Sigmoid colon (tissue), 6 donors: ENCODE measurements at regions not wholly inside any gene's neighbourhood (a gene's known extent, or its start where the extent isn't known, plus 50 kb on each side); places are given as distances from the start of the nearest gene placed in this dataset.

Experiments
- DNase-seq: peaks from one replicate; pipeline ENCODE4 v3.0.0-alpha.2; 2019
- H3K27ac ChIP-seq, 4 donors: fragments of 200-600 bp; sonication (generic); one replicate each; pipeline ENCODE4 v1.5.1; 2016 to 2019; ENCODE audit warnings: mild to moderate bottlenecking in 1 of 4
- H3K27me3 ChIP-seq, 3 donors: fragments of 200-600 bp; sonication (generic); one replicate each; pipeline ENCODE4 v1.5.1; 2019; ENCODE audit warnings: mild to moderate bottlenecking in 1 of 3
- H3K36me3 ChIP-seq, 4 donors: fragments of 200-600 bp; sonication (generic); one replicate each; pipeline ENCODE4 v1.5.1; 2016 to 2019
- H3K4me1 ChIP-seq, 4 donors: fragments of 200-600 bp; sonication (generic); one replicate each; pipeline ENCODE4 v1.5.1; 2017 to 2019
- H3K4me3 ChIP-seq, 4 donors: fragments of 200-600 bp; sonication (generic); one replicate each; pipeline ENCODE4 v1.5.1; 2017 to 2019; ENCODE audit warnings: mild to moderate bottlenecking in 2 of 4, moderate library complexity in 1 of 4
- H3K9me3 ChIP-seq, 4 donors: fragments of 200-600 bp in 3 of 4; sonication (generic) in 3 of 4; one replicate each; pipeline versions ENCODE4 v1.5.1 to v1.6.1; 2013 to 2019
- CTCF ChIP-seq, 4 experiments: fragments of 450-650 bp in 3 of 4; fragments of 200-600 bp in 1 of 4; IDR thresholded peaks; one replicate each; pipeline ENCODE4 v1.5.1; 2016 to 2019; ENCODE audit warnings: antibody characterized with exemption in 4 of 4, mild to moderate bottlenecking in 3 of 4, moderate library complexity in 2 of 4
- EP300 ChIP-seq, 4 donors: sonication (generic); formaldehyde crosslinking; IDR thresholded peaks; one replicate each; pipeline ENCODE4 v1.6.1; 2017; ENCODE audit warnings: antibody characterized with exemption in 4 of 4
- POLR2A ChIP-seq, 2 donors: fragments of 450-650 bp; IDR thresholded peaks; one replicate each; pipeline ENCODE4 v1.6.1; 2016; ENCODE audit warnings: antibody characterized with exemption in 2 of 2, mild to moderate bottlenecking in 2 of 2, moderate library complexity in 2 of 2
- POLR2AphosphoS5 ChIP-seq, 4 donors: sonication (generic); formaldehyde crosslinking; IDR thresholded peaks; one replicate each; pipeline ENCODE4 v1.6.1; 2017; ENCODE audit warnings: antibody characterized with exemption in 4 of 4
- WGBS, 2 donors: extraction: QIAGEN DNeasy Blood & Tissue Kit; methylation state at CpG; one replicate each; pipeline ENCODE4 v1.1.7; 2013; 5-methylcytosine and 5-hydroxymethylcytosine counted together
- intact Hi-C: fragments of 100-400 bp; cut with DNase I; formaldehyde crosslinking; loops from one replicate; pipeline ENCODE4 v1.15.1; 2023
- donor health status: healthy with polysubstance abuse.
- donor health status: healthy.

GRCh38 chr11:130642994-130643393, 194.5 kb downstream of the ADAMTS15 start:
- Histone ChIP-seq H3K4me1 (peaks cover 0 to 19% (median 6%) of the 10 kb centered on the region in 4 donors), H3K36me3 (no peaks in the 10 kb centered on the region), H3K9me3 (no peaks in the 10 kb centered on the region), H3K27ac (no peak overlapping the region), H3K4me3 (no peak overlapping the region), H3K27me3 (no peaks in the 10 kb centered on the region)
- no peak for DNase-seq
- intact Hi-C loops, result no loop called here
- TF ChIP-seq POLR2A (IDR thresholded peaks at IDR 0.05) (no peak), CTCF (IDR thresholded peaks at IDR 0.05) (no peak), EP300 (IDR thresholded peaks at IDR 0.05) (no peak), POLR2AphosphoS5 (IDR thresholded peaks at IDR 0.05) (no peak)
- WGBS, 2 donors, result 37 to 67% methylated on average over 1 of the region's 1 CpG

GRCh38 chr11:130644187-130644586, 195.7 kb downstream of the ADAMTS15 start:
- H3K36me3 ChIP-seq, result no peaks in the 10 kb centered on the region
- no peak overlapping the region for H3K4me3 ChIP-seq
- no peak for DNase-seq
- no peaks in the 10 kb centered on the region for H3K9me3 ChIP-seq
- intact Hi-C loops, result no loop called here
- peak overlapping the region in 1 of 4 donors; percentile 31 for H3K27ac ChIP-seq
- 14 to 54% methylated on average over 11 of the region's 11 CpGs for WGBS, 2 donors
- TF ChIP-seq CTCF (IDR thresholded peaks at IDR 0.05), result no peak
- TF ChIP-seq POLR2AphosphoS5 (IDR thresholded peaks at IDR 0.05), result no peak
- no peak for TF ChIP-seq EP300 (IDR thresholded peaks at IDR 0.05)
- TF ChIP-seq POLR2A (IDR thresholded peaks at IDR 0.05), result no peak
- no peaks in the 10 kb centered on the region for H3K27me3 ChIP-seq
- H3K4me1 ChIP-seq, result peaks cover 0 to 22% (median 13%) of the 10 kb centered on the region in 4 donors

GRCh38 chr11:130645164-130645842, 196.9 kb downstream of the ADAMTS15 start:
- intact Hi-C loops, result no loop called here
- DNase-seq, result no peak
- TF ChIP-seq POLR2A (IDR thresholded peaks at IDR 0.05), result no peak
- no peak for TF ChIP-seq POLR2AphosphoS5 (IDR thresholded peaks at IDR 0.05)
- TF ChIP-seq CTCF (IDR thresholded peaks at IDR 0.05), result no peak
- TF ChIP-seq EP300 (IDR thresholded peaks at IDR 0.05), result no peak
- 25 to 68% methylated on average over 10 of the region's 10 CpGs for WGBS, 2 donors
- Histone ChIP-seq H3K9me3 (no peaks in the 10 kb centered on the region), H3K36me3 (no peaks in the 10 kb centered on the region), H3K27me3 (no peaks in the 10 kb centered on the region), H3K4me1 (peaks cover 0 to 31% (median 24%) of the 10 kb centered on the region in 4 donors), H3K4me3 (no peak overlapping the region), H3K27ac (no peak overlapping the region)

GRCh38 chr11:130645843-130646197, 197.4 kb downstream of the ADAMTS15 start:
- no peaks in the 10 kb centered on the region for H3K9me3 ChIP-seq
- no peaks in the 10 kb centered on the region for H3K36me3 ChIP-seq
- H3K27ac ChIP-seq, result no peak overlapping the region
- intact Hi-C loops, result no loop called here
- TF ChIP-seq EP300 (IDR thresholded peaks at IDR 0.05), result no peak
- no peak for TF ChIP-seq POLR2AphosphoS5 (IDR thresholded peaks at IDR 0.05)
- no peak for TF ChIP-seq CTCF (IDR thresholded peaks at IDR 0.05)
- no peak for TF ChIP-seq POLR2A (IDR thresholded peaks at IDR 0.05)
- H3K27me3 ChIP-seq, result no peaks in the 10 kb centered on the region
- DNase-seq, result no peak
- H3K4me1 ChIP-seq, result peaks cover 0 to 36% (median 26%) of the 10 kb centered on the region in 4 donors
- WGBS, 2 donors, result 38 to 81% methylated on average over 6 of the region's 6 CpGs
- no peak overlapping the region for H3K4me3 ChIP-seq

GRCh38 chr11:130646881-130647280, 198.4 kb downstream of the ADAMTS15 start:
- DNase-seq, result no peak
- 63 to 69% methylated on average over 3 of the region's 3 CpGs for WGBS, 2 donors
- peak overlapping the region in 2 of 4 donors; percentile 25 to 30 for H3K27ac ChIP-seq
- H3K27me3 ChIP-seq, result no peaks in the 10 kb centered on the region
- H3K4me3 ChIP-seq, result no peak overlapping the region
- no peaks in the 10 kb centered on the region for H3K36me3 ChIP-seq
- H3K9me3 ChIP-seq, result no peaks in the 10 kb centered on the region
- intact Hi-C loops, result no loop called here
- peaks cover 0 to 40% (median 26%) of the 10 kb centered on the region in 4 donors for H3K4me1 ChIP-seq
- no peak for TF ChIP-seq POLR2AphosphoS5 (IDR thresholded peaks at IDR 0.05)
- TF ChIP-seq CTCF (IDR thresholded peaks at IDR 0.05), result no peak
- no peak for TF ChIP-seq EP300 (IDR thresholded peaks at IDR 0.05)
- no peak for TF ChIP-seq POLR2A (IDR thresholded peaks at IDR 0.05)
